ENCODE measurements at regions not wholly inside any gene's neighbourhood (a gene's known extent, or its start where the extent isn't known, plus 50 kb on each side); places are given as distances from the start of the nearest gene placed in this dataset.

DNA sequence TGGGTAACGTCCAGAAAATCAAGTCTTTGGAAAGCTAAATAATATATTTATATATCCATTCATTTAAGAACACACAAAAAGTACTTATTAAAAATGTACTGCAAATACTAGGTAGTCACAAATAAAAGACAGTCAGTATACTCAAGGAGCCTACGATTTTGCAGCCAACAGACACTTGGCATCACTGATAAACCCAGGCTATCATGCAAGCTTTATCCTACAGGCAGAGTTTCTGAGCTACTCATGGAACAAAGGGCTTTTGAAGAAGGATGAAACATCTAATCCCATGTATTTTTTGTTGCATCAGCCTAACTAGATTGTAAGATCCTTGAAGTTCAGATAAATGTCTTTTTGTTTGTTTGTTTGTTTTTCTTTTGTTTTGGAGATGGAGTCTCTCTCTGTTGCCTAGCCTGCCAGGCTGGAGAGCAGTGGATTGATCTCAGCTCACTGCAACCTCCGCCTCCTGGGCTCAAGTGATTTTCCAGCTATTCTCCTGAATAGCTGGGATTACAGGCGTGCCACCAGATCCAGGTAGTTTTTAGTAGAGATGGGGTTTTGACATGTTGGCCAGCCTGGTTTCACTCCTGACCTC lies 319.4 kb upstream of the MDFIC2 start:
- Histone ChIP-seq H3K4me2 (ENCODE audit: low read length) (no peak overlapping the region), H4K20me1 (ENCODE audit: insufficient read depth, low read length) (no peaks in the 10 kb centered on the region)

GRCh38 chr3:70621451-70621850 lies 309.0 kb upstream of the MDFIC2 start:
- Histone ChIP-seq H3K9me2 (ENCODE audit: low read depth, low read length) (no peaks in the 10 kb centered on the region), H3K27me3 (ENCODE audit: insufficient read depth, low read length) (no peaks in the 10 kb centered on the region), H3K9ac (ENCODE audit: low read length) (no peak overlapping the region), H3K9me3 (ENCODE audit: low read length) (no peaks in the 10 kb centered on the region), H4K20me1 (ENCODE audit: insufficient read depth, low read length) (no peaks in the 10 kb centered on the region), H3K4me3 (ENCODE audit: low read depth, low read length, poor library complexity, severe bottlenecking) (no peak overlapping the region), H3F3A (ENCODE audit: insufficient read depth, low read length) (no peaks in the 10 kb centered on the region), H3K79me2 (ENCODE audit: insufficient read depth, low read length) (no peaks in the 10 kb centered on the region), H3K27ac (ENCODE audit: low read depth, low read length, poor library complexity, severe bottlenecking) (no peak overlapping the region), H2AFZ (ENCODE audit: low read length) (no peak overlapping the region), H3K4me2 (ENCODE audit: low read length) (no peak overlapping the region), H3K36me3 (ENCODE audit: insufficient read depth, low read length) (no peaks in the 10 kb centered on the region), H3K4me1 (ENCODE audit: insufficient read depth, low read length, severe bottlenecking) (no peaks in the 10 kb centered on the region)
- TF ChIP-seq, protein P1, sequence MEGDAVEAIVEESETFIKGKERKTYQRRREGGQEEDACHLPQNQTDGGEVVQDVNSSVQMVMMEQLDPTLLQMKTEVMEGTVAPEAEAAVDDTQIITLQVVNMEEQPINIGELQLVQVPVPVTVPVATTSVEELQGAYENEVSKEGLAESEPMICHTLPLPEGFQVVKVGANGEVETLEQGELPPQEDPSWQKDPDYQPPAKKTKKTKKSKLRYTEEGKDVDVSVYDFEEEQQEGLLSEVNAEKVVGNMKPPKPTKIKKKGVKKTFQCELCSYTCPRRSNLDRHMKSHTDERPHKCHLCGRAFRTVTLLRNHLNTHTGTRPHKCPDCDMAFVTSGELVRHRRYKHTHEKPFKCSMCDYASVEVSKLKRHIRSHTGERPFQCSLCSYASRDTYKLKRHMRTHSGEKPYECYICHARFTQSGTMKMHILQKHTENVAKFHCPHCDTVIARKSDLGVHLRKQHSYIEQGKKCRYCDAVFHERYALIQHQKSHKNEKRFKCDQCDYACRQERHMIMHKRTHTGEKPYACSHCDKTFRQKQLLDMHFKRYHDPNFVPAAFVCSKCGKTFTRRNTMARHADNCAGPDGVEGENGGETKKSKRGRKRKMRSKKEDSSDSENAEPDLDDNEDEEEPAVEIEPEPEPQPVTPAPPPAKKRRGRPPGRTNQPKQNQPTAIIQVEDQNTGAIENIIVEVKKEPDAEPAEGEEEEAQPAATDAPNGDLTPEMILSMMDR (IDR thresholded peaks at IDR 0.05; ENCODE audit: low read length), result no peak
- TF ChIP-seq EZH2 (IDR thresholded peaks at IDR 0.05; ENCODE audit: borderline replicate concordance, low read length), result no peak

More for the DNA sequence above, 319.4 kb upstream of the MDFIC2 start:
- Histone ChIP-seq H3F3A (ENCODE audit: insufficient read depth, low read length) (no peaks in the 10 kb centered on the region), H3K9me3 (ENCODE audit: low read length) (no peaks in the 10 kb centered on the region), H3K9me2 (ENCODE audit: low read depth, low read length) (no peaks in the 10 kb centered on the region), H3K79me2 (ENCODE audit: insufficient read depth, low read length) (no peaks in the 10 kb centered on the region), H3K4me1 (ENCODE audit: insufficient read depth, low read length, severe bottlenecking) (no peaks in the 10 kb centered on the region), H3K27ac (ENCODE audit: low read depth, low read length, poor library complexity, severe bottlenecking) (no peak overlapping the region), H3K36me3 (ENCODE audit: insufficient read depth, low read length) (no peaks in the 10 kb centered on the region), H2AFZ (ENCODE audit: low read length) (no peak overlapping the region), H3K9ac (ENCODE audit: low read length) (no peak overlapping the region), H3K4me3 (ENCODE audit: low read depth, low read length, poor library complexity, severe bottlenecking) (no peak overlapping the region), H3K27me3 (ENCODE audit: insufficient read depth, low read length) (no peaks in the 10 kb centered on the region)
- TF ChIP-seq EZH2 (IDR thresholded peaks at IDR 0.05; ENCODE audit: borderline replicate concordance, low read length), result no peak
- TF ChIP-seq, protein P1 (IDR thresholded peaks at IDR 0.05; ENCODE audit: low read length), result no peak

- H3K27ac ChIP-seq (ENCODE audit: low read depth, low read length, poor library complexity, severe bottlenecking), result no peak overlapping the region
- H3K9ac ChIP-seq (ENCODE audit: low read length), result no peak overlapping the region
- no peak overlapping the region for H3K4me3 ChIP-seq (ENCODE audit: low read depth, low read length, poor library complexity, severe bottlenecking)
- H3K4me2 ChIP-seq (ENCODE audit: low read length), result no peak overlapping the region
- H4K20me1 ChIP-seq (ENCODE audit: insufficient read depth, low read length), result no peaks in the 10 kb centered on the region
- no peaks in the 10 kb centered on the region for H3K27me3 ChIP-seq (ENCODE audit: insufficient read depth, low read length)
- no peak overlapping the region for H2AFZ ChIP-seq (ENCODE audit: low read length)
- H3K9me3 ChIP-seq (ENCODE audit: low read length), result no peaks in the 10 kb centered on the region
- no peaks in the 10 kb centered on the region for H3K79me2 ChIP-seq (ENCODE audit: insufficient read depth, low read length)
- H3F3A ChIP-seq (ENCODE audit: insufficient read depth, low read length), result no peaks in the 10 kb centered on the region
- H3K4me1 ChIP-seq (ENCODE audit: insufficient read depth, low read length, severe bottlenecking), result no peaks in the 10 kb centered on the region
- H3K9me2 ChIP-seq (ENCODE audit: low read depth, low read length), result no peaks in the 10 kb centered on the region
- no peaks in the 10 kb centered on the region for H3K36me3 ChIP-seq (ENCODE audit: insufficient read depth, low read length)
- TF ChIP-seq, protein P1 (IDR thresholded peaks at IDR 0.05; ENCODE audit: low read length), result no peak
- no peak for TF ChIP-seq EZH2 (IDR thresholded peaks at IDR 0.05; ENCODE audit: borderline replicate concordance, low read length)
Measured at GRCh38 chr3:70620956-70621355, 308.5 kb upstream of the MDFIC2 start.

Data from OCI-LY1 (cell line).